ENCODE measurements at regions not wholly inside any gene's neighbourhood (a gene's known extent, or its start where the extent isn't known, plus 50 kb on each side); places are given as distances from the start of the nearest gene placed in this dataset.

- TF ChIP-seq, protein P1, sequence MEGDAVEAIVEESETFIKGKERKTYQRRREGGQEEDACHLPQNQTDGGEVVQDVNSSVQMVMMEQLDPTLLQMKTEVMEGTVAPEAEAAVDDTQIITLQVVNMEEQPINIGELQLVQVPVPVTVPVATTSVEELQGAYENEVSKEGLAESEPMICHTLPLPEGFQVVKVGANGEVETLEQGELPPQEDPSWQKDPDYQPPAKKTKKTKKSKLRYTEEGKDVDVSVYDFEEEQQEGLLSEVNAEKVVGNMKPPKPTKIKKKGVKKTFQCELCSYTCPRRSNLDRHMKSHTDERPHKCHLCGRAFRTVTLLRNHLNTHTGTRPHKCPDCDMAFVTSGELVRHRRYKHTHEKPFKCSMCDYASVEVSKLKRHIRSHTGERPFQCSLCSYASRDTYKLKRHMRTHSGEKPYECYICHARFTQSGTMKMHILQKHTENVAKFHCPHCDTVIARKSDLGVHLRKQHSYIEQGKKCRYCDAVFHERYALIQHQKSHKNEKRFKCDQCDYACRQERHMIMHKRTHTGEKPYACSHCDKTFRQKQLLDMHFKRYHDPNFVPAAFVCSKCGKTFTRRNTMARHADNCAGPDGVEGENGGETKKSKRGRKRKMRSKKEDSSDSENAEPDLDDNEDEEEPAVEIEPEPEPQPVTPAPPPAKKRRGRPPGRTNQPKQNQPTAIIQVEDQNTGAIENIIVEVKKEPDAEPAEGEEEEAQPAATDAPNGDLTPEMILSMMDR (IDR thresholded peaks at IDR 0.05), result no peak
- TF ChIP-seq ZFX (IDR thresholded peaks at IDR 0.05; ENCODE audit: borderline replicate concordance), result no peak
Observed at GRCh38 chr2:192394605-192395004, 199.9 kb upstream of the TMEFF2 start.

Measured in 22Rv1 (cell line).